Right cardiac atrium (tissue), 5 donors: ENCODE measurements at regions not wholly inside any gene's neighbourhood (a gene's known extent, or its start where the extent isn't known, plus 50 kb on each side); places are given as distances from the start of the nearest gene placed in this dataset.
"Not testable (repeated sequence)": the region's sequence is repeated elsewhere in the genome, so short reads cannot be mapped to it uniquely, and the experiment has no call there.

ENCODE experiments used
- ATAC-seq, 2 donors: fragments of 200-7000 bp; cut with Tn5 transposase; one replicate each; pipeline versions ENCODE4 v1.8.0 to v1.9.1; 2020; ENCODE audit warnings: moderate library complexity in 2 of 2, mild to moderate bottlenecking in 1 of 2
- DNase-seq, 3 donors: peaks; one replicate each; pipeline ENCODE4 v3.0.0-alpha.2; 2020
- H3K27ac ChIP-seq: one replicate; pipeline ENCODE4 v1.5.1; 2013; ENCODE audit warnings: mild to moderate bottlenecking, low read length, control low read depth, moderate library complexity
- H3K27me3 ChIP-seq: one replicate; pipeline ENCODE4 v1.6.1; 2013; ENCODE audit not compliant: control insufficient read depth, insufficient read depth
- H3K4me1 ChIP-seq: one replicate; pipeline ENCODE4 v1.6.1; 2013; ENCODE audit warnings: low read length; ENCODE audit not compliant: control insufficient read depth, insufficient read depth
- H3K4me3 ChIP-seq: one replicate; pipeline ENCODE4 v1.5.1; 2013; ENCODE audit warnings: low read length, control low read depth
- H3K9me3 ChIP-seq: one replicate; pipeline ENCODE4 v1.6.1; 2013; ENCODE audit warnings: low read length; ENCODE audit not compliant: control insufficient read depth
- WGBS: extraction: QIAGEN DNeasy Blood & Tissue Kit; methylation state at CpG from one replicate; pipeline ENCODE4 v1.1.7; 2013; 5-methylcytosine and 5-hydroxymethylcytosine counted together
- intact Hi-C, 4 donors: fragments of 100-400 bp; cut with DNase I; formaldehyde crosslinking; loops; one replicate each; pipeline versions ENCODE4 v1.11.0 to v1.14.0; 2022 to 2023
- donor health status: healthy with polysubstance abuse.
- donor health status: DM: no; HTN: yes; CAD: no.
- donor health status: DM: no; HTN: no; CAD: no.
- donor health status: DM: no; HTN: yes; CAD: no; lungs with severe emphysema.
- donor health status: DM: yes; HTN: yes; CAD: no.

DNA sequence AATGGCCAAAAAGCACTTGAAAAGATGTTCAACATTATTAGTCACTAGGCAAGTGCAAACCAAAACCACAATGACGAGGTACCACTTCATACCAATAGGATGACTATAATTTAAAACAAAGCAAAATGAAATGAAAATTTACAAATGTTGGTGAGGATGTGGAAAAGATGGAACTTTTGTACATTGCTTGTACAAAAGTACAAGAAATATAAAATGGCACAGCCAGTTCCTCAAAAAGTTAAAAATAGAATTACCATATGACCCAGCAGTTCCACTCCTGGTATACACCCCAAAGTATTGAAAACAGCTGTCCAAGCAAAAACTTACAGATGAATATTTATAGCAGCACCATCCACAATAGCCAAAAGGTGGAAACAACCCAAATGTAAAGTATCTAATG is 107.8 kb upstream of the XPO1 start:
- WGBS = 84% methylated on average over 1 of the region's 1 CpG

GRCh38 chr2:61643153-61643552 is 105.0 kb upstream of the XPO1 start:
- H3K27me3 ChIP-seq, H3K9me3 ChIP-seq, H3K27ac ChIP-seq, H3K4me1 ChIP-seq, ATAC-seq, H3K4me3 ChIP-seq, intact Hi-C loops, DNase-seq: not testable (repeated sequence)
- 98% methylated on average over 6 of the region's 6 CpGs for WGBS

More for the DNA sequence above, 107.8 kb upstream of the XPO1 start:
- Histone ChIP-seq H3K27ac (no peak overlapping the region), H3K4me3 (no peak overlapping the region), H3K4me1 (no peaks in the 10 kb centered on the region), H3K9me3 (peaks cover 1% of the 10 kb centered on the region), H3K27me3 (no peaks in the 10 kb centered on the region)
- ATAC-seq = no peak
- DNase-seq = no peak
- intact Hi-C loops = no loop called here

- Histone ChIP-seq H3K27me3 (no peaks in the 10 kb centered on the region), H3K9me3 (no peaks in the 10 kb centered on the region), H3K4me3 (no peak overlapping the region), H3K27ac (no peak overlapping the region), H3K4me1 (no peaks in the 10 kb centered on the region)
- intact Hi-C loops = no loop called here
- WGBS = 97% methylated on average over 2 of the region's 2 CpGs
- DNase-seq (no peak), ATAC-seq (no peak)
Measured at GRCh38 chr2:61640406-61640805, 102.2 kb upstream of the XPO1 start.

DNA sequence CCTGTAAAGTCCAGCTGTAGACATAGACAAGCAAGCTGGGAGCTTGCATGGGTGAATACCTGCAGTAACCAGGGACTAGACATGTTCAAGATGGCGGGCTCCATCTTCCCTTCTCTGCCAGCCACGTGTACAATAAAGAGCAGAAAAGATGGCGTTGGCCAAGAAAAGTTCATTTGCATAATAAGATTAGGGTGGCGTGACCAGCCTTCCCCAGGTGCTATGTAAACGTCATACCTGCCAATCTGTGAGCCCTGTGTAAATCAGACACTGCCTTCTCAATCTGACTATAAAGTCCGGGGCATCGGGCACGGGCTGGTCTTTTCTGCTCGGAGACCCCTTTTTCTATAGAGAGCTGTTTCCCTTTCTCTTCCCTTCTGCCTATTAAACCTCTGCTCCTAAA is 101.6 kb upstream of the XPO1 start:
- DNase-seq = no peak
- no peak for ATAC-seq
- WGBS = 94% methylated on average over 9 of the region's 9 CpGs
- Histone ChIP-seq H3K4me3 (no peak overlapping the region), H3K27me3 (no peaks in the 10 kb centered on the region), H3K27ac (no peak overlapping the region), H3K4me1 (no peaks in the 10 kb centered on the region), H3K9me3 (no peaks in the 10 kb centered on the region)
- intact Hi-C loops = no loop called here

GRCh38 chr2:61636686-61637085 is 98.5 kb upstream of the XPO1 start:
- ATAC-seq (no peak), DNase-seq (no peak)
- WGBS = 58% methylated on average over 3 of the region's 3 CpGs
- Histone ChIP-seq H3K4me3 (no peak overlapping the region), H3K27me3 (no peaks in the 10 kb centered on the region), H3K27ac (no peak overlapping the region), H3K4me1 (no peaks in the 10 kb centered on the region), H3K9me3 (no peaks in the 10 kb centered on the region)
- intact Hi-C loops = no loop called here

GRCh38 chr2:61634512-61634911 is 96.4 kb upstream of the XPO1 start:
- 81% methylated on average over 5 of the region's 5 CpGs for WGBS

GRCh38 chr2:61633250-61633649 is 95.1 kb upstream of the XPO1 start:
- DNase-seq (no peak), ATAC-seq (no peak)
- H3K4me3 ChIP-seq = no peak overlapping the region
- H3K27me3 ChIP-seq = no peaks in the 10 kb centered on the region
- no peak overlapping the region for H3K27ac ChIP-seq
- no peaks in the 10 kb centered on the region for H3K4me1 ChIP-seq
- intact Hi-C loops = no loop called here
- 64% methylated on average over 2 of the region's 2 CpGs for WGBS
- no peaks in the 10 kb centered on the region for H3K9me3 ChIP-seq

More at GRCh38 chr2:61634512-61634911, 96.4 kb upstream of the XPO1 start:
- Histone ChIP-seq H3K4me1 (no peaks in the 10 kb centered on the region), H3K4me3 (no peak overlapping the region), H3K9me3 (no peaks in the 10 kb centered on the region), H3K27me3 (no peaks in the 10 kb centered on the region), H3K27ac (no peak overlapping the region)
- DNase-seq = no peak
- ATAC-seq = no peak
- intact Hi-C loops = no loop called here

DNA sequence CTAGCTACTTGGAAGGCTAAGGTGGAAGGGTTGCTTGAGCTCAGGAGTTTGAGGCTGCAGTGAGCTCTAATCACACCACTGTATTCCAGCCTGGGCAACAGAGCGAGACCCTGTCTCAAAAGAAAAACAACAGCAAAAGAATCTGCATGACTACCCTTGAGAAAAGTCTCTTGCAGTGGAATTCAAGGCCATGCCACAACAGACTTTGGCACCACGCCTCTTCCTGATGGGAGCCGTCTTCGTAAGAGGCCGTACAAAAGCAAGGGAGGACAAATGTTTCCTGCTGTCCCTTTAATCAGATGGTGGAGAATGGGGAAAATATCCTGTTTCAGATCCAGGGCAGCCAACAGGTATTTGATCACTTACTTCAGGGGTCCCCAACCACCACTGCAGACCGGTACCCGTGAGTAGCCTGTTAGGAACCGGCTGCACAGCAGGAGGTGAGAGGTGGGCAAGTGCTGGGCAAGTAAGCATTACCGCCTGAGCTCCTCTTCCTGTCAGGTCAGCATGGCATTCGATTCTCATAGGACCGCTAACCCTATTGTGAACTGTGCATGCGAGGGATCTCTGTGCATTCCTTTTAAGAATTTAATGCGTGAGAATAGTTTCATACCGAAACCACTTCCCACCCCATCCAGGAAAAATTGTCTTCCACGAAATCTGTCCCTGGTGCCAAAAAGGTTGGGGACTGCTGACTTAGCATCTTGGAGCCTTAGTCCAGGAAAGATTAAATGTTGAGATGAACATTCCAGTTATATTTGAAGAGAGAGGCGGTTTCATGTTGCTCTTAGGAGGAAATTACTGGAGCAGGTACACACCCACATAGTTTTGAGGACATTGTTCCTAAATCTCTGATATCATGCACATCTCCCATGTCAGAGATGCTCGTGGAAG is 94.4 kb upstream of the XPO1 start:
- Histone ChIP-seq H3K27ac (no peak overlapping the region), H3K4me3 (no peak overlapping the region), H3K9me3 (no peaks in the 10 kb centered on the region), H3K4me1 (no peaks in the 10 kb centered on the region), H3K27me3 (no peaks in the 10 kb centered on the region)
- ATAC-seq = no peak
- WGBS = 64% methylated on average over 17 of the region's 17 CpGs
- no peak for DNase-seq
- intact Hi-C loops = no loop called here

DNA sequence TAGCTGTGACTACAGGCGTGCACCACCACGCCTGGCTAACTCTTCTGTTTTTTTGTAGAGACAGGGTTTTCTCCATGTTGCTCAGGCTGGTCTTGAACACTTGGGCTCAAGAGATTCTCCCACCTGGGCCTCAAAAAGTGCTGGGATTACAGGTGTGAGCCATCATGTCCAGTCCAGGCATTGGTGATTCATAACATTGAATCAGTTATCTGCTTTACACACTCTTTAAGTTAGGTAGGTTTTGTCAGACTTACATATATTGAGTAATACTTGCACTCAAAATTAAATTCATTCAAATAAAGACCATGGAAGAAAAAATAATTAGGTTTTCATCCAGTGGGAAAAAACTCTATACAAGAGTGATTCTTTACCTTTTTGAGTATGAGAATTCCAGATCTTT is 93.2 kb upstream of the XPO1 start:
- intact Hi-C loops = no loop called here
- 92% methylated on average over 2 of the region's 2 CpGs for WGBS

GRCh38 chr2:61626827-61627226 is 88.7 kb upstream of the XPO1 start:
- Histone ChIP-seq H3K27ac (no peak overlapping the region), H3K4me1 (no peaks in the 10 kb centered on the region), H3K4me3 (no peak overlapping the region), H3K9me3 (no peaks in the 10 kb centered on the region), H3K27me3 (no peaks in the 10 kb centered on the region)
- ATAC-seq = no peak
- WGBS = 100% methylated on average over 1 of the region's 1 CpG
- no peak for DNase-seq
- intact Hi-C loops = no loop called here

More for the DNA sequence above, 93.2 kb upstream of the XPO1 start:
- DNase-seq = no peak
- no peaks in the 10 kb centered on the region for H3K27me3 ChIP-seq
- H3K4me1 ChIP-seq = no peaks in the 10 kb centered on the region
- no peak for ATAC-seq
- no peaks in the 10 kb centered on the region for H3K9me3 ChIP-seq
- no peak overlapping the region for H3K27ac ChIP-seq
- no peak overlapping the region for H3K4me3 ChIP-seq

- Histone ChIP-seq H3K27ac (no peak overlapping the region), H3K9me3 (no peaks in the 10 kb centered on the region), H3K4me1 (no peaks in the 10 kb centered on the region), H3K4me3 (no peak overlapping the region), H3K27me3 (no peaks in the 10 kb centered on the region)
- no peak for DNase-seq
- ATAC-seq = no peak
- intact Hi-C loops = no loop called here
- WGBS = 96% methylated on average over 5 of the region's 5 CpGs
Measured at GRCh38 chr2:61623747-61624146, 85.6 kb upstream of the XPO1 start.
